ENCODE measurements at regions not wholly inside any gene's neighbourhood (a gene's known extent, or its start where the extent isn't known, plus 50 kb on each side); places are given as distances from the start of the nearest gene placed in this dataset.

DNA sequence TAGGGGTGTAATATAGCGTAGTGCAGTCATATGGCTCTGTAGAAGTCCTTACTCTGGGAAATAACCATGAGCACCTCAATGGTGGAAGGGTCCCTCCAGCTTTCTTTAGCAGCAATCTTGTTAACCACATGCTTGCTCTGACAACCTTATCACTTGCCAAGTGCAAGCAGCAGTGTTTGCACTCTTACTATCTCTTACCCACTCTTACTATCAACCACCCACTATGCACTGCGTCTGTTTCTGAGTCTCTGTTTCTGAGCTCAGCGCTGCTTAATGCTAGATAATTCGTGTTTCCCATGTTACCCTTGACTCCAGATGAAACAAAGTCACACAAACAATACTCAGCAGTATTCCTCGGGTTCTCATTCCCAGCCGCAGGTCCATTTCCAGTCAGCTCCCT is 433.7 kb upstream of the PFKP start:
- TF ChIP-seq, protein P1, sequence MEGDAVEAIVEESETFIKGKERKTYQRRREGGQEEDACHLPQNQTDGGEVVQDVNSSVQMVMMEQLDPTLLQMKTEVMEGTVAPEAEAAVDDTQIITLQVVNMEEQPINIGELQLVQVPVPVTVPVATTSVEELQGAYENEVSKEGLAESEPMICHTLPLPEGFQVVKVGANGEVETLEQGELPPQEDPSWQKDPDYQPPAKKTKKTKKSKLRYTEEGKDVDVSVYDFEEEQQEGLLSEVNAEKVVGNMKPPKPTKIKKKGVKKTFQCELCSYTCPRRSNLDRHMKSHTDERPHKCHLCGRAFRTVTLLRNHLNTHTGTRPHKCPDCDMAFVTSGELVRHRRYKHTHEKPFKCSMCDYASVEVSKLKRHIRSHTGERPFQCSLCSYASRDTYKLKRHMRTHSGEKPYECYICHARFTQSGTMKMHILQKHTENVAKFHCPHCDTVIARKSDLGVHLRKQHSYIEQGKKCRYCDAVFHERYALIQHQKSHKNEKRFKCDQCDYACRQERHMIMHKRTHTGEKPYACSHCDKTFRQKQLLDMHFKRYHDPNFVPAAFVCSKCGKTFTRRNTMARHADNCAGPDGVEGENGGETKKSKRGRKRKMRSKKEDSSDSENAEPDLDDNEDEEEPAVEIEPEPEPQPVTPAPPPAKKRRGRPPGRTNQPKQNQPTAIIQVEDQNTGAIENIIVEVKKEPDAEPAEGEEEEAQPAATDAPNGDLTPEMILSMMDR (IDR thresholded peaks at IDR 0.05; ENCODE audit: low read depth, low read length, missing control alignments): no peak
- no peak overlapping the region for H3K4me3 ChIP-seq (replicated peaks; ENCODE audit: low read depth, low read length)
- no peak for DNase-seq (ENCODE audit: extremely low read depth, low read depth)

DNA sequence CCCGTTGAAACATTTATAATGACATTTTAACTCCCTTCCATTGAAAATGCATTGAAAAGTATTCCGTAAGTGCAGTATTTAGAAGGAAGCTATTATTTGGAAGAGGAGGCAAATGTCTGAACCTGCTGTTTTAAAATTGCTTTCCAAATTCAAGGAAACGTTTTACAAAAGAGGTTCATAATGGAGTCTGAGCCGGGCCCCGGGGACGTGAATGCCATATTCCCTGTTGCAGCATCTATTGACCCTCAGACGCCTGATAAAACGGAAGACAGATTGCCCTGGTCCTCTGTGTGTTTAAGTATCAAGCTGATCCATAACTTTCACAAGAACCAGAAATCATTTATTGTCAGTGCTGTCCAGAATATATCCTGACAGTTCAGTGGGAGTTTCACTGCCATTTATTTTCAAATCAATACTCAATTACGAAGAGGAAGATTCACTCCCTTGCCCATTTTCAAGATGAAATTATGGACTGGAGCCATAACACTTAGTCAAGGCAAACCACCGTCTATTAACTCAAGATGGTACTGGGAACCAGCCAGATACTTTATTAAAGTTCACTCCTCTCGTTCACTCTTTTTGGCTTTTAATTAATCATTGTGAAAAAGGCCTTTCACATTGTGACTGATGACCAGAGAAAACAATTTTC is 435.7 kb upstream of the PFKP start:
- H3K4me3 ChIP-seq (replicated peaks; ENCODE audit: low read depth, low read length): no peak overlapping the region
- TF ChIP-seq, protein P1 (IDR thresholded peaks at IDR 0.05; ENCODE audit: low read depth, low read length, missing control alignments): no peak
- no peak for DNase-seq (ENCODE audit: extremely low read depth, low read depth)

DNA sequence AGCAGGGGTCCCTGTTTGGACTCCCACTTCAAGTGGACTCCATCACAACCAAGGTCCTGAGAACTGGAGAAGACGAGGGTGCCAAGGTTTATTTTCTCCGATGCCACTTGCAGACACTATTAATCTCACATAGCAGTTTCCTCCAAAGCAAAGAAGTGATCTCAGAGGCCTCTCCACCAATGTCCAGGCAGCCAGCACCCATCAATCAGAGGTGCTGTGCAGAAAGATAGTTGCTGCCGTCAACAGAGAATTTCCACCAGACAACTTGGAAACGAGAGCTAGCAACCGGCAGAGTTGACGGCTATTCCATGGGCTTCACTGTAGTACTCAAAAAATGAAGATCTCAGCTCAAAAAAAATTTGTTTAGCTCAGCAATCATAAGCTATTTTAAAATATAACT is 438.6 kb upstream of the PFKP start:
- TF ChIP-seq, protein P1 (IDR thresholded peaks at IDR 0.05; ENCODE audit: low read depth, low read length, missing control alignments): no peak
- H3K4me3 ChIP-seq (replicated peaks; ENCODE audit: low read depth, low read length): no peak overlapping the region
- no peak for DNase-seq (ENCODE audit: extremely low read depth, low read depth)

DNA sequence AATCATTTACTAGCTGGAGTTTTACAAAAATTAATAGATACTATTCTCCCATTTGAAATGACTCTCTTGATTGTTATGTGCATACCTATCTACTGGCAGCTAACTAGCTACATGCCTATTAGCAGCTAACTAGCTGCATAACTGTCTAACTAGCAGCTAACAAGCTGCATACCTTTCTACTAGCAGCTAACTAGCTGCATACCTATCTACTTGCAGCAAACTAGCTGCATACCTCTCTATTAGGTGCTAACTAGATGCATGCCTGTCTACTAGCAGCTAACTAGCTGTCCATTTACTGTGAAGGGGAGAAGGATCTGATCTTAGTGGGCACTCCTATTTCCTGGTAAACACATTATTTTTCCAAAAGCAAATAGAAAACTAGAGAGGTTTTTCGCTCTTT is 439.4 kb upstream of the PFKP start:
- H3K4me3 ChIP-seq (replicated peaks; ENCODE audit: low read depth, low read length): no peak overlapping the region
- no peak for DNase-seq (ENCODE audit: extremely low read depth, low read depth)
- TF ChIP-seq, protein P1 (IDR thresholded peaks at IDR 0.05; ENCODE audit: low read depth, low read length, missing control alignments): no peak

DNA sequence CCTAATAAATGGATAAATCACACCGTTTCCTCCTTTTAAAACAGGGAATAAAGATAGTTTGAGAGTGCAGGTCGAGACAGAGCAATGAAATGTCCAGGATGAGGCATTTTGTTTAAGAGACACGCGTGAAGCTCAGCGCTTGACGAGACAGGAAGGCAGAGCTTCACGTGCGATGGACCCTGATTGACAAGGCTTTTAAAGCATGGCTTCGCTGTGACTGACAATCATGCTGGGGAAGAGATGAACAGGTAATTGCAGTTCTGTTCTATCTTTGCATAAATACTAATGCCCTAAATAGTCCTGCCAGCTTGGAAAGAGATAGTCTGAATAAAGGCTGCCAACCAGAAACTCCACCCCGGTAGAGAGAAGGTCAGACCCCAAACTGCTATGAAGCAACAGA is 442.3 kb upstream of the PFKP start:
- no peak overlapping the region for H3K4me3 ChIP-seq (replicated peaks; ENCODE audit: low read depth, low read length)
- TF ChIP-seq, protein P1 (IDR thresholded peaks at IDR 0.05; ENCODE audit: low read depth, low read length, missing control alignments): no peak
- DNase-seq (ENCODE audit: extremely low read depth, low read depth): no peak

DNA sequence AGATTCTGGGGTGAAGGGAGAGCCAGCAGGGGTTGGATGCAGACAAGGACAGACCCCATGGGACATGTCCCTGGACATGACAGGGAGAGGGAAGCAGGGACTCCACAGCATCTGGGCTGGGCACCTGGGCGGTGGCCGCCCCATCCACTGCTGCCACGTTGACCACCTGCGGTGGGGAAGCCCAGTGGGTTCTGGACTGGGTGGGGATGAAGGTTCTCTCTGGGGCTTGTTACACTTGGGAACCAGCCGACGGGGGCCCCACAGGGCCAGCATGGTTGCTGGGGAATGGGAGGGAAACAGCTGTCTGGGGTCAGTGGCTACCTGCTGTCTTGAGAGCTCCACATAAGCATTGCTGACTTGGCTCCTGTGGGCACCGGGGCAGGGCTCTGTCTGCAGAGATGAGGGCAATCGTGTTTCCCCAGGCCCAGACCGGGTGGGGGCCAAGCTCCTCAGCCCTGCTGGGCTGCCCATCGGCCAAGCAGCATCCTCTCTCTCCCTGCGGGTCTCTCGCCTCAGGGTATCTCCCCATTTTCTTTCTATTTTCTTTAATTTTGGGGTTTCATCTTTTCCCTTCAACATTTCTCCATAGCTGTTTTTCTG is 443.6 kb upstream of the PFKP start:
- DNase-seq (ENCODE audit: extremely low read depth, low read depth): no peak
- no peak overlapping the region for H3K4me3 ChIP-seq (replicated peaks; ENCODE audit: low read depth, low read length)
- TF ChIP-seq, protein P1 (IDR thresholded peaks at IDR 0.05; ENCODE audit: low read depth, low read length, missing control alignments): no peak

All from HFF-Myc (cell line).